ENCODE measurements at regions not wholly inside any gene's neighbourhood (a gene's known extent, or its start where the extent isn't known, plus 50 kb on each side); places are given as distances from the start of the nearest gene placed in this dataset.

DNA sequence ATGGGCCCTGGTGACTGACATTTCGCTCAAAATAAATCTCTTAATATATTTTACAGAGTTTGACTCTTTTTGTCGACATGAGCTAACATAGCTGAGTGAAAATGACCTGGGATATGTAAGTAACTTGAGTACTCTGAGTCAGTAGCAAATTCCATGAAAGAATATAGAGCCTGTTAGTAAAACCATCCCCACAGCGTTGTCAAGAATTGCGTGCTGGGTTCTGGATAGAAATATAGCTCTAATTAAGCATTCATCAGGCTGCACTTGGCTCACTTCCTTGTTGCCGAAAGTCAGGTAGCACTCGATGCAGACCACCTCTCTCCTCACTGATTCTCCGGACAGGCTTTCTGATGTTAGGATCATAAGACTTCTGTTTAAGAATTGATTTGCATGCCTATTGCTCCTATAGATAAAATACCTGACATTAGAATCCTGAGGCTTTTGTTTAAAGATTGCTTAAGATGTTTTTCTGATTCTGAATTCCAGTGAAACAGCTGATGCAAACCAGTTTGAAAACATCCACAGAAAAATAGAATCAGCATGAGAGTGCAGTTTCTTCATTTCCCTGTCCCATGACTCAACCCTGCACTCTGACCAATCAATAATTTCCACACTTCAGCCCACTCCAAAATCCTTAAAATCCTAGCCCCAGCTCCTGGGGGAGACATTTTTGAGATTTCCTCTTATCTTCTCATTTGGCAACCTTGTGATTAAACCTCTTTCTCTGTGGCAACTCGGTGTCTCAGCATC lies 310.6 kb downstream of the DIRAS2 start:
- H3K4me1 ChIP-seq, result no peaks in the 10 kb centered on the region
- no peak for DNase-seq (ENCODE audit: low spot score in 2 of 2)
- TF ChIP-seq, protein P1, sequence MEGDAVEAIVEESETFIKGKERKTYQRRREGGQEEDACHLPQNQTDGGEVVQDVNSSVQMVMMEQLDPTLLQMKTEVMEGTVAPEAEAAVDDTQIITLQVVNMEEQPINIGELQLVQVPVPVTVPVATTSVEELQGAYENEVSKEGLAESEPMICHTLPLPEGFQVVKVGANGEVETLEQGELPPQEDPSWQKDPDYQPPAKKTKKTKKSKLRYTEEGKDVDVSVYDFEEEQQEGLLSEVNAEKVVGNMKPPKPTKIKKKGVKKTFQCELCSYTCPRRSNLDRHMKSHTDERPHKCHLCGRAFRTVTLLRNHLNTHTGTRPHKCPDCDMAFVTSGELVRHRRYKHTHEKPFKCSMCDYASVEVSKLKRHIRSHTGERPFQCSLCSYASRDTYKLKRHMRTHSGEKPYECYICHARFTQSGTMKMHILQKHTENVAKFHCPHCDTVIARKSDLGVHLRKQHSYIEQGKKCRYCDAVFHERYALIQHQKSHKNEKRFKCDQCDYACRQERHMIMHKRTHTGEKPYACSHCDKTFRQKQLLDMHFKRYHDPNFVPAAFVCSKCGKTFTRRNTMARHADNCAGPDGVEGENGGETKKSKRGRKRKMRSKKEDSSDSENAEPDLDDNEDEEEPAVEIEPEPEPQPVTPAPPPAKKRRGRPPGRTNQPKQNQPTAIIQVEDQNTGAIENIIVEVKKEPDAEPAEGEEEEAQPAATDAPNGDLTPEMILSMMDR (IDR thresholded peaks at IDR 0.05), result no peak
- TF ChIP-seq POLR2A (IDR thresholded peaks at IDR 0.05), result no peak
- TF ChIP-seq POLR2AphosphoS5 (IDR thresholded peaks at IDR 0.05), result no peak
- intact Hi-C loops (cut with DNase I; ENCODE audit: low total_unique reads), result no loop called here
- no peak overlapping the region for H3K4me3 ChIP-seq
- H3K9me3 ChIP-seq, result no peaks in the 10 kb centered on the region
- H3K27me3 ChIP-seq, result no peaks in the 10 kb centered on the region
- no peak overlapping the region for H3K27ac ChIP-seq
- H3K36me3 ChIP-seq, result no peaks in the 10 kb centered on the region

DNA sequence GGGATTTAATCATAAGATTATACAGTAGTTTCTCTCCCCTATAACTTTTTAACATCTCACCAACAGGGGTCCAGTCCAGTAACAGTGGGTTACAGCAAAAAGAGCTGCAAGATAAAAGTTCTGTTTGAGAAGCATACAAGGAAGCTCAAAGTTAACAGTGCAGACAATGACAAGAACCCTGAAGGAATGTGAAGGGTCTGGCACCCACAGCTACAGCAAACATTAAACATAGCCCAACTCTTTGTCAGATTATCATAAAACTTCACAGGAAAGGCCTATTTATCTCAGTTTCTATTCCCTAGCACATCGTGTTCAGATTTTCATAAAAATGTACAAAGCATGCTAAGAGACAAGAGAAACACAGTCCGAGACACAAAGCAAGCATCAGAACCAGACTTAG lies 309.4 kb downstream of the DIRAS2 start:
- H3K4me3 ChIP-seq, result no peak overlapping the region
- no peaks in the 10 kb centered on the region for H3K27me3 ChIP-seq
- no peaks in the 10 kb centered on the region for H3K4me1 ChIP-seq
- DNase-seq (ENCODE audit: low spot score in 2 of 2), result no peak
- TF ChIP-seq, protein P1 (IDR thresholded peaks at IDR 0.05), result no peak
- TF ChIP-seq POLR2AphosphoS5 (IDR thresholded peaks at IDR 0.05) (no peak), POLR2A (IDR thresholded peaks at IDR 0.05) (no peak)
- H3K27ac ChIP-seq, result no peak overlapping the region
- H3K36me3 ChIP-seq, result no peaks in the 10 kb centered on the region
- no peaks in the 10 kb centered on the region for H3K9me3 ChIP-seq
- intact Hi-C loops (cut with DNase I; ENCODE audit: low total_unique reads), result no loop called here

DNA sequence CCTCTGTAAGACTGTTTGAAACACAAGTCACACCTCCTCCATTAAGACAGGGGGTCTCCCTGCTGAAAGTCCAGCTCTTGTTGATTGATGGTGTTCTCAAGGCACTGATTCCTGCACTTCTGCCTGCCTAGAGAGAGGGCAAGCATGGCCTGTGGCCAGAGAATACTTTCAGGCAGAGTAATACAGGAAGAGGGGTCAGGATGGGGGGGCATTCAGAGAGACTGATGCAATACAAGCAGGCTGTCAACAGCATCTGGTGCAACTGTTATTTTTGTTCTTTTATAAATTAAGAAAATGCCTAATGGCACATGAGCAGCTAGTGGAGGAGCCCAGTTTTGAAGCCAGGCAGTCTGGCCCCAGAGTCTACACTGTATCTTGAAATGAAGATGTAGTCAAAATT lies 302.2 kb downstream of the DIRAS2 start:
- Histone ChIP-seq H3K27me3 (no peaks in the 10 kb centered on the region), H3K4me1 (no peaks in the 10 kb centered on the region), H3K9me3 (no peaks in the 10 kb centered on the region), H3K4me3 (no peak overlapping the region), H3K27ac (no peak overlapping the region), H3K36me3 (no peaks in the 10 kb centered on the region)
- no peak for DNase-seq (ENCODE audit: low spot score in 2 of 2)
- intact Hi-C loops (cut with DNase I; ENCODE audit: low total_unique reads), result no loop called here
- no peak for TF ChIP-seq POLR2AphosphoS5 (IDR thresholded peaks at IDR 0.05)
- no peak for TF ChIP-seq POLR2A (IDR thresholded peaks at IDR 0.05)
- TF ChIP-seq, protein P1 (IDR thresholded peaks at IDR 0.05), result no peak

DNA sequence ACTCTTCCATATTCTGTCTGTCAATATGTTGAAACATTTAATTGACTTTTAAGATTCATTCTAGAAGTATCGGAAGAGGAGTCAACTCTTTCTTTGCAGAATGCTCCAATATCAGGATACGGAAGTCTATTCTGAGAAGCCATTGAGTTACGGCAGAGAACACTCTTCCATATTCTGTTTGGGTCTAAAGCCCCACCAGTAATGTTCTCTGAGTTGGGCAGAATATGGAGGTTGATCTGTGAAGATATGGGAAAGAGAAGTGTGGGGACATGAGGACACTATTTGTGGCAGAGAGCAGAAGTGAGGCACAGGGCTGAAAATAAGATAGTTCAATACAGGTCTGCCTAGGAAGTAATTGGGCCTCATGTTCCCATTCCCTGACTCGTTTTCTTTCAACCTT lies 300.0 kb downstream of the DIRAS2 start:
- no peak for DNase-seq (ENCODE audit: low spot score in 2 of 2)
- Histone ChIP-seq H3K27me3 (no peaks in the 10 kb centered on the region), H3K36me3 (no peaks in the 10 kb centered on the region), H3K9me3 (no peaks in the 10 kb centered on the region), H3K4me3 (no peak overlapping the region), H3K4me1 (no peaks in the 10 kb centered on the region), H3K27ac (no peak overlapping the region)
- TF ChIP-seq POLR2AphosphoS5 (IDR thresholded peaks at IDR 0.05) (no peak), POLR2A (IDR thresholded peaks at IDR 0.05) (no peak)
- TF ChIP-seq, protein P1 (IDR thresholded peaks at IDR 0.05), result no peak
- intact Hi-C loops (cut with DNase I; ENCODE audit: low total_unique reads), result no loop called here

DNA sequence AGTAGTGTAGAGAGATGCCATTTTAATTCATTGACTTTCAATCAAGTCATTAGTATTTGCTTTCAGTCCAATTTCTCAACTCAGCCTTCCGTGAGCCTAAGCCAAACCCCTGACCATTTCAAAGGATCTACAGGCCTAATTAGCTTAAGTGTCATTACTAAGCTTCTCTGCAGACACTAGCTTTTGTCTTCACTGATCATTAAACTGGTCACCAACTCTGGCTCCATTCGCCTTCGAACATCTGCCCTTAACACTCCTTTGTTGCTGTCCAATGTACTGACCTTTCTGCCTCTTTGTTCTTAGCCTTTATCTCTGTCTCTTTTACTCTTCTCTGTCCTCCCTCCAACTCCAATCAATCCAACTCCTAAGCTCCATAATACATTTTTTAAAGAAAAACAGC lies 299.3 kb downstream of the DIRAS2 start:
- no peak for DNase-seq (ENCODE audit: low spot score in 2 of 2)
- Histone ChIP-seq H3K27ac (no peak overlapping the region), H3K4me3 (no peak overlapping the region), H3K4me1 (no peaks in the 10 kb centered on the region), H3K36me3 (no peaks in the 10 kb centered on the region), H3K9me3 (no peaks in the 10 kb centered on the region), H3K27me3 (no peaks in the 10 kb centered on the region)
- TF ChIP-seq POLR2AphosphoS5 (IDR thresholded peaks at IDR 0.05) (no peak), POLR2A (IDR thresholded peaks at IDR 0.05) (no peak)
- TF ChIP-seq, protein P1 (IDR thresholded peaks at IDR 0.05), result no peak
- intact Hi-C loops (cut with DNase I; ENCODE audit: low total_unique reads), result no loop called here

Data from breast epithelium (tissue), 4 donors.